ENCODE measurements at regions not wholly inside any gene's neighbourhood (a gene's known extent, or its start where the extent isn't known, plus 50 kb on each side); places are given as distances from the start of the nearest gene placed in this dataset.

GRCh38 chr1:222415441-222415840, 132.5 kb downstream of the HHIPL2 start:
- no peak for TF ChIP-seq EZH2phosphoT487 (IDR thresholded peaks at IDR 0.05; ENCODE audit: insufficient read depth, low read depth)
- TF ChIP-seq EZH2 (IDR thresholded peaks at IDR 0.05; ENCODE audit: insufficient read depth, poor library complexity, severe bottlenecking), result no peak

All from GM23248 (cell line).